ENCODE measurements at regions not wholly inside any gene's neighbourhood (a gene's known extent, or its start where the extent isn't known, plus 50 kb on each side); places are given as distances from the start of the nearest gene placed in this dataset.

GRCh38 chr4:155582041-155582440 is 84.6 kb upstream of the GUCY1A1 start:
- DNase-seq, result no peak
- Histone ChIP-seq H3K27me3 (ENCODE audit: insufficient read depth, low read length) (no peaks in the 10 kb centered on the region), H2BK120ac (ENCODE audit: low read depth, low read length, poor library complexity, severe bottlenecking) (no peak overlapping the region)

More at GRCh38 chr4:155582041-155582440, 84.6 kb upstream of the GUCY1A1 start:
- TF ChIP-seq CTCF (conservative IDR thresholded peaks at IDR 0.05), result no peak
- Histone ChIP-seq H3K23me2 (ENCODE audit: insufficient read length, low read depth, low read length, poor library complexity, severe bottlenecking) (no peaks in the 10 kb centered on the region), H2BK20ac (ENCODE audit: low read depth, low read length, poor library complexity, severe bottlenecking) (no peak overlapping the region), H3K18ac (ENCODE audit: insufficient read length, low read depth, low read length) (no peak overlapping the region), H3K4me2 (ENCODE audit: insufficient read depth, insufficient read length, low read length) (no peak overlapping the region), H3K79me1 (ENCODE audit: insufficient read depth, low read depth, low read length, poor library complexity, severe bottlenecking) (no peaks in the 10 kb centered on the region), H2AFZ (ENCODE audit: low read length) (no peak overlapping the region), H3K79me2 (ENCODE audit: insufficient read depth, low read length) (no peaks in the 10 kb centered on the region), H4K8ac (replicated peaks; ENCODE audit: insufficient read length, low read depth, low read length) (no peak overlapping the region), H3K14ac (ENCODE audit: insufficient read depth, low read length) (no peak overlapping the region), H2BK5ac (ENCODE audit: insufficient read length, low read length) (no peak overlapping the region), H3K4me1 (ENCODE audit: insufficient read depth, low read length) (no peaks in the 10 kb centered on the region), H3K23ac (ENCODE audit: insufficient read length, low read depth, low read length) (no peak overlapping the region), H4K20me1 (ENCODE audit: control insufficient read depth, insufficient read depth, insufficient read length) (no peaks in the 10 kb centered on the region), H3K27ac (ENCODE audit: insufficient read length, low read depth, low read length) (no peak overlapping the region), H4K5ac (ENCODE audit: insufficient read length, low read depth, low read length) (no peak overlapping the region), H3T11ph (ENCODE audit: low read length) (no peak overlapping the region), H2AK5ac (ENCODE audit: insufficient read length, low read length) (no peak overlapping the region), H3K56ac (ENCODE audit: insufficient read length, low read depth, low read length) (no peak overlapping the region), H3K4ac (ENCODE audit: low read depth, low read length) (no peak overlapping the region), H2BK12ac (ENCODE audit: insufficient read length, low read depth, low read length) (no peak overlapping the region), H4K91ac (ENCODE audit: insufficient read length, low read depth, low read length) (no peak overlapping the region), H3K9me3 (ENCODE audit: control insufficient read depth, low read depth, low read length) (no peaks in the 10 kb centered on the region), H3K9ac (ENCODE audit: extremely low read depth, insufficient read length, low read length) (no peak overlapping the region), H2BK15ac (ENCODE audit: low read depth, low read length) (no peak overlapping the region)
- no CpG with 5 or more reads among the region's 1 CpG for WGBS (ENCODE audit: extremely low coverage, insufficient read length, low lambda C conversion rate)
- H3K27ac Mint-ChIP-seq, result no peak overlapping the region
- no peak overlapping the region for H3K4me3 Mint-ChIP-seq
- no peaks in the 10 kb centered on the region for H3K9me3 Mint-ChIP-seq
- H3K36me3 Mint-ChIP-seq (ENCODE audit: insufficient read depth in 1 of 3, low read depth in 3 of 3), result no peaks in the 10 kb centered on the region
- no peaks in the 10 kb centered on the region; the same call in none of the 2 replicates for H3K27me3 Mint-ChIP-seq (ENCODE audit: low read depth)
- H3K4me1 Mint-ChIP-seq, result no peaks in the 10 kb centered on the region

Measured in H9 (cell line).